ENCODE measurements at regions not wholly inside any gene's neighbourhood (a gene's known extent, or its start where the extent isn't known, plus 50 kb on each side); places are given as distances from the start of the nearest gene placed in this dataset.

- DNase-seq (ENCODE audit: extremely low read depth, low read depth), result no peak
- no peak for TF ChIP-seq CTCF (IDR thresholded peaks at IDR 0.05; ENCODE audit: low read depth, low read length, missing control alignments)
- no peak overlapping the region for H3K4me3 ChIP-seq (replicated peaks; ENCODE audit: low read depth, low read length)
These were observed 280.2 kb upstream of the PHYHIPL start for GRCh38 chr10:58896229-58896628.

DNA sequence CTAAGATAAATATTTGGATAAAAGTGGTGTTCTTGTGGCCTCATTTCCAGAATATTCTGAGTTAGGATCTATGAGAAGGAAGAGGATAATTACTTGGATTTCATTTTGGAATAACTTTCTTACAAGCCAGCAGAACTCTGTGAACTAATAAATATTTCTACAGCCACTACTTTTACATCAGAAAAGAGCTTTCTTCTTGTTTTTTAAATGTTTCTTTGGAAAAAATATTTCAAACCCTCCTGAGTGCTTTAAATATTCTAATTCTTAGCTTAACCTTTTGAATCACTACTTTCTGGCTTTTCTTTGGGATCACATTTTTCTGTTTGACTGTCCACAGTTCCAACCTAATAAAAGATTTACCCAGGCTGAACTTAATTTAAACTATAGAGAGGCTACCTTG lies 279.2 kb upstream of the PHYHIPL start:
- no peak overlapping the region for H3K4me3 ChIP-seq (replicated peaks; ENCODE audit: low read depth, low read length)
- DNase-seq (ENCODE audit: extremely low read depth, low read depth), result no peak
- TF ChIP-seq CTCF (IDR thresholded peaks at IDR 0.05; ENCODE audit: low read depth, low read length, missing control alignments), result no peak

- no peak for TF ChIP-seq CTCF (IDR thresholded peaks at IDR 0.05; ENCODE audit: low read depth, low read length, missing control alignments)
- H3K4me3 ChIP-seq (replicated peaks; ENCODE audit: low read depth, low read length), result no peak overlapping the region
- DNase-seq (ENCODE audit: extremely low read depth, low read depth), result no peak
These were observed 278.7 kb upstream of the PHYHIPL start for GRCh38 chr10:58897708-58898107.

- DNase-seq (ENCODE audit: extremely low read depth, low read depth), result no peak
- no peak for TF ChIP-seq CTCF (IDR thresholded peaks at IDR 0.05; ENCODE audit: low read depth, low read length, missing control alignments)
- no peak overlapping the region for H3K4me3 ChIP-seq (replicated peaks; ENCODE audit: low read depth, low read length)
These were observed 277.4 kb upstream of the PHYHIPL start for GRCh38 chr10:58898854-58899573.

DNA sequence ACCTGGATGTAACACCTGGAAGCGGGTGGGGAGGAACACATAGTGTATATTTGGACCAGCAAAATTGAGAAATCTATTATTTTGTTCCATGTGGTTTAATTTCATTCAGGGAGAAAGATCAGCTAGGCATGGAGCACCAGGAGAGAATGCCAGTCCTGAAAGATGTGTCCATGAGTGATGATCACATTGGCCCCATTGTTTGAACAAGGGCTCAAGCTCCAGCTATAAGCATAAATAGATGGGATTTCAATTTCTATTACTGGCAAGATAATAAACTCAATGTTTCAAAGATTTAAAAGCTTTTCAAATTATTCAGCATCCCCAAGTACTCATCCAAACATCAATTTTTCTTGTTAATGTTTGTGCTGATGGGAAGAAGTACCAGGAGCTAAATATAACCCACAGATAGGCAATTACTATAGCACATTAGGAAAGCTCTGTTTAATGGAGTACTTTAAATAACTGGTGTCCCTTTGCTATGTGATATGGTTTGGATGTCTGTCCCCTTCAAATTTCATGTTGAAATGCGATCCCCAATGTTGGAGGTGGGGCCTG lies 275.3 kb upstream of the PHYHIPL start:
- H3K4me3 ChIP-seq (replicated peaks; ENCODE audit: low read depth, low read length), result no peak overlapping the region
- no peak for TF ChIP-seq CTCF (IDR thresholded peaks at IDR 0.05; ENCODE audit: low read depth, low read length, missing control alignments)
- DNase-seq (ENCODE audit: extremely low read depth, low read depth), result no peak

DNA sequence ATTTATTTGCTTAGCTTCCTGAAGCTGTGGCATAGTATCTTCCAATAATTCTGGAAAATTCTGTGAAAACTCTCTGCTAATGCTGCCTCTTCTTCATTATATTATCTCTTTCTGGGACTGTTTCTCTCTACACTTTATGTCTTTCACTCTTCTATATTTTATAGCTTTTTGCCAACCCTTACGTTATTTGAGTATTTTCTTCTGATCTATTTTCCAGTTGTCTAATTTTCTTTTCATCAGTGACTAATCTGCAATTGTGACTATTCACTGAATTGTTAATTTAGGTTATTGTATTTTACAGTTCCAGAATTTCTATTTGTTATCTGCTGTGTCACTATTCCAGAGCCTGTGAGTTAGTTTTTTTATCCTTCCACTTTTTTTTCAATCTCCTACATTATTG lies 273.4 kb upstream of the PHYHIPL start:
- TF ChIP-seq CTCF (IDR thresholded peaks at IDR 0.05; ENCODE audit: low read depth, low read length, missing control alignments), result no peak
- no peak overlapping the region for H3K4me3 ChIP-seq (replicated peaks; ENCODE audit: low read depth, low read length)
- DNase-seq (ENCODE audit: extremely low read depth, low read depth), result no peak

Data from HFF-Myc (cell line).